ENCODE measurements at regions not wholly inside any gene's neighbourhood (a gene's known extent, or its start where the extent isn't known, plus 50 kb on each side); places are given as distances from the start of the nearest gene placed in this dataset.

GRCh38 chr2:58788402-58788801 is 547.3 kb upstream of the FANCL start:
- intact Hi-C loops (cut with micrococcal nuclease), result no loop called here

DNA sequence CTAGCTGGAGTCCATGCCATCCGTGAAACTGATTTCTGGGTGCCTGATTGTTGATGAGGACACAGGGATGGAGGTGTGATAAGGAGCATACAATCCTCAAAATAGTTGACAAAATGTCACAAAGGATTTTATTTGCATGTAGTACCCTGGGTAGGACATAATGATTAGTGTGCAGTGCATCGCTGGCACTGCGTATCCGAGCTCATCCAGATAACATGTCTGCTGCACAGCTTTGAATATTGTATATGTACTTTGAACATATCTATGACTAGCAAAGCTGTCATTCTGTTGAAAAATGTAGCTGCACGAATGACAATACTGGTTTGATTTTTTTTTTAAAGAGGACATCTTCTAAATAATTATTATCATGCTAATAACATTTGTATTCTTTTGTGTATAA is 529.7 kb upstream of the FANCL start:
- 88% methylated on average over 1 of the region's 5 CpGs for WGBS (ENCODE audit: insufficient coverage)
- DNase-seq, result no peak
- H3K4me1 ChIP-seq (ENCODE audit: control insufficient read depth in 2 of 2, insufficient read depth in 2 of 2, low read length in 2 of 2), result no peaks in the 10 kb centered on the region
- POLR2A ChIA-PET, result no interaction called here
- H3K9me3 Mint-ChIP-seq (ENCODE audit: insufficient read depth), result no peaks in the 10 kb centered on the region
- intact Hi-C loops (cut with micrococcal nuclease), result no loop called here
- H3K79me2 ChIP-seq (ENCODE audit: control insufficient read depth, insufficient read depth, low read length), result no peaks in the 10 kb centered on the region
- no peak overlapping the region for H3K4me3 Mint-ChIP-seq
- H3K9ac ChIP-seq (ENCODE audit: low read length), result no peak overlapping the region
- no peaks in the 10 kb centered on the region for H3K36me3 ChIP-seq (replicated peaks in 1 of 2; ENCODE audit: control extremely low read depth in 1 of 2, control insufficient read depth in 1 of 2, extremely low read depth in 1 of 2, insufficient read depth in 2 of 2, low read length in 1 of 2)
- H3K4me3 ChIP-seq (ENCODE audit: control extremely low read depth in 1 of 5, extremely low read depth in 1 of 5, insufficient read depth in 1 of 5, low read depth in 2 of 5, low read length in 4 of 5), result no peak overlapping the region
- H3K27ac Mint-ChIP-seq, result no peak overlapping the region
- CTCF ChIA-PET, result interaction anchor here (0.9 kb wide), 1 partner anchor 8 kb away, joined by 3 read pairs; no protein-coding TSS in a partner anchor
- peaks cover 0 to 3% (median 0%) of the 10 kb centered on the region in 4 experiments for H3K27me3 ChIP-seq (replicated peaks in 1 of 4; ENCODE audit: control extremely low read depth in 1 of 4, control insufficient read depth in 3 of 4, insufficient read depth in 4 of 4, low read length in 3 of 4)
- H4K20me1 ChIP-seq (ENCODE audit: control insufficient read depth, insufficient read depth, low read length, poor library complexity, severe bottlenecking), result no peaks in the 10 kb centered on the region
- H3K4me2 ChIP-seq (replicated peaks; ENCODE audit: low read depth, low read length, poor library complexity, severe bottlenecking), result no peak overlapping the region
- H2AFZ ChIP-seq (ENCODE audit: insufficient read depth, low read depth, low read length, poor library complexity, severe bottlenecking), result no peak overlapping the region
- TF ChIP-seq CTCF (IDR thresholded peaks at IDR 0.05), result no peak
- TF ChIP-seq EZH2 (IDR thresholded peaks at IDR 0.05; ENCODE audit: borderline replicate concordance, insufficient read depth, low read depth, low read length, poor library complexity, severe bottlenecking), result no peak
- no peak for ATAC-seq (ENCODE audit: low read depth)
- no peaks in the 10 kb centered on the region for H3K9me3 ChIP-seq (ENCODE audit: control extremely low read depth in 1 of 3, control insufficient read depth in 2 of 3, insufficient read depth in 1 of 3, low read length in 2 of 3)
- peaks cover 36% of the 10 kb centered on the region for H3K27me3 Mint-ChIP-seq
- H3K4me1 Mint-ChIP-seq, result no peaks in the 10 kb centered on the region
- no peak overlapping the region for H3K27ac ChIP-seq (ENCODE audit: low read length in 2 of 2)

More at GRCh38 chr2:58788402-58788801, 547.3 kb upstream of the FANCL start:
- Histone ChIP-seq H3K4me1 (ENCODE audit: control insufficient read depth in 2 of 2, insufficient read depth in 2 of 2, low read length in 2 of 2) (no peaks in the 10 kb centered on the region), H3K27me3 (replicated peaks in 1 of 4; ENCODE audit: control extremely low read depth in 1 of 4, control insufficient read depth in 3 of 4, insufficient read depth in 4 of 4, low read length in 3 of 4) (no peaks in the 10 kb centered on the region), H3K9me3 (ENCODE audit: control extremely low read depth in 1 of 3, control insufficient read depth in 2 of 3, insufficient read depth in 1 of 3, low read length in 2 of 3) (peaks cover 0 to 1% (median 0%) of the 10 kb centered on the region in 3 donors), H3K4me3 (ENCODE audit: control extremely low read depth in 1 of 5, extremely low read depth in 1 of 5, insufficient read depth in 1 of 5, low read depth in 2 of 5, low read length in 4 of 5) (no peak overlapping the region), H3K4me2 (replicated peaks; ENCODE audit: low read depth, low read length, poor library complexity, severe bottlenecking) (no peak overlapping the region), H3K36me3 (replicated peaks in 1 of 2; ENCODE audit: control extremely low read depth in 1 of 2, control insufficient read depth in 1 of 2, extremely low read depth in 1 of 2, insufficient read depth in 2 of 2, low read length in 1 of 2) (no peaks in the 10 kb centered on the region), H3K79me2 (ENCODE audit: control insufficient read depth, insufficient read depth, low read length) (no peaks in the 10 kb centered on the region), H3K27ac (ENCODE audit: low read length in 2 of 2) (no peak overlapping the region), H4K20me1 (ENCODE audit: control insufficient read depth, insufficient read depth, low read length, poor library complexity, severe bottlenecking) (no peaks in the 10 kb centered on the region), H2AFZ (ENCODE audit: insufficient read depth, low read depth, low read length, poor library complexity, severe bottlenecking) (no peak overlapping the region), H3K9ac (ENCODE audit: low read length) (no peak overlapping the region)
- POLR2A ChIA-PET, result no interaction called here
- peaks cover 9% of the 10 kb centered on the region for H3K27me3 Mint-ChIP-seq
- no peak overlapping the region for H3K27ac Mint-ChIP-seq
- no peak for ATAC-seq (ENCODE audit: low read depth)
- no peak for DNase-seq
- CTCF ChIA-PET, result no interaction called here
- TF ChIP-seq EZH2 (IDR thresholded peaks at IDR 0.05; ENCODE audit: borderline replicate concordance, insufficient read depth, low read depth, low read length, poor library complexity, severe bottlenecking), result no peak
- H3K4me3 Mint-ChIP-seq, result no peak overlapping the region
- no peaks in the 10 kb centered on the region for H3K9me3 Mint-ChIP-seq (ENCODE audit: insufficient read depth)
- no CpG with 5 or more reads among the region's 1 CpG for WGBS (ENCODE audit: insufficient coverage)
- no peaks in the 10 kb centered on the region for H3K4me1 Mint-ChIP-seq
